AG08396 (cell line): ENCODE measurements at regions not wholly inside any gene's neighbourhood (a gene's known extent, or its start where the extent isn't known, plus 50 kb on each side); places are given as distances from the start of the nearest gene placed in this dataset.
A peak's percentile ranks its signal among the peaks of the same experiment; 100 is the strongest.

Experiments used
- DNase-seq: peaks from one replicate; pipeline ENCODE4 v3.0.0; 2012; ENCODE audit warnings: low spot score, mixed read lengths

- DNase-seq: no peak
These were observed 157.6 kb upstream of the VASH1 start for GRCh38 chr14:76603713-76604112.

DNA sequence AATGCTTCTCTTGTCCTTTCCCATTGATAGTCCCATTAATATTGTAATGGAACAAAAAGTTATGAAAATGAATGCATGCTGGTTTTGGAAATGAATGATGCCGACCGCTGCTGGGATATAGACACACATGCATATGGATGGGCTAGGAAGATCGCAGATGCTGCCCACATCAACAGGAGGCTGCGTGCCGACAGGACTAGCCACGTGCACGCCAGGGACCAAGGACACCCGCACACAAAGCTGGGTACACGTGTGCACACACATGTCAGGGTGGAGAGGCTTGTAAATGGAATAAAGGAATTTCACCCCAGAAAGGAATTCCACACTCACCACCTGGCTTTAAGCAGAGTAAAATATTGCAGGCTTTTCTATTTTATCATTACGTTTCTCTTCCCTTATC, 153.8 kb upstream of the VASH1 start:
- DNase-seq: no peak

- no peak for DNase-seq
These were observed 148.6 kb upstream of the VASH1 start for GRCh38 chr14:76612654-76613053.

GRCh38 chr14:76613616-76614015, 147.7 kb upstream of the VASH1 start:
- no peak for DNase-seq

GRCh38 chr14:76615331-76615730, 145.9 kb upstream of the VASH1 start:
- DNase-seq: no peak

- DNase-seq: no peak
These were observed 143.8 kb upstream of the VASH1 start for GRCh38 chr14:76617440-76617839.

DNA sequence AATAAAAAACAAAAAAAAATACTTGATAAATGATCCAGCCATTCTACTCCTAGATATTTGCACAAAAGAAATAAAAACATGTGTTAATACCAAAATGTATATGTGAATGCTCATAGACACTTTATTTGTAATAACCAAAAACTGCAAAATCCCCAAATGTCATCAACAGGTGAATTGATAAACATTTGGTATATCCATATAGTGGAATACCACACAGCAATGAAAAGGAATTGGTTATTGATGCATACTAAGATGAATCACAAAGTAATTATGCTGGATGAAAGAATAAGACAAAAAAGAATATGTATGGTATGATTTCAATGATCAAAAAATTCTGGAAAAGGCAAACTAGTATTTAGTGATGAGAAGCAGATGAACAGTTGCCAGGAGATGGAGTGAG, 124.7 kb upstream of the VASH1 start:
- no peak for DNase-seq

DNA sequence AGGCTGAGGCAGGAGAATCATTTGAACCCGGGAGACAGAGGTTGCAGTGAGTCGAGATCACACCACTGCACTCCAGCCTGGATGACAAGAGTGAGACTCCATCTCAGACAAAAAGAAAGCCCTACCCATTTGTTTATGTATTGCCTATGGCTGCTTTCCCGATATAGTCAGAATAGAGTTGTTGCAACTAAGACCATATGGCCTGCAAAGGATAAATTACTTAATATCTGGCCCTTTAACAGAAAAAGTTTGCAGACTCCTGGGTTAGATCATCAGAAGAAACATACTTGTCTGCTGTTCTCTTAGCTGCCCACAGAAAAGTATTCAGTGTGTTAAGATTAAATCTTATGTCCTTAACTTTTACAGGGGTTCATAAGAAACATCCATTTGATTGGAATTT, 122.4 kb upstream of the VASH1 start:
- no peak for DNase-seq

DNA sequence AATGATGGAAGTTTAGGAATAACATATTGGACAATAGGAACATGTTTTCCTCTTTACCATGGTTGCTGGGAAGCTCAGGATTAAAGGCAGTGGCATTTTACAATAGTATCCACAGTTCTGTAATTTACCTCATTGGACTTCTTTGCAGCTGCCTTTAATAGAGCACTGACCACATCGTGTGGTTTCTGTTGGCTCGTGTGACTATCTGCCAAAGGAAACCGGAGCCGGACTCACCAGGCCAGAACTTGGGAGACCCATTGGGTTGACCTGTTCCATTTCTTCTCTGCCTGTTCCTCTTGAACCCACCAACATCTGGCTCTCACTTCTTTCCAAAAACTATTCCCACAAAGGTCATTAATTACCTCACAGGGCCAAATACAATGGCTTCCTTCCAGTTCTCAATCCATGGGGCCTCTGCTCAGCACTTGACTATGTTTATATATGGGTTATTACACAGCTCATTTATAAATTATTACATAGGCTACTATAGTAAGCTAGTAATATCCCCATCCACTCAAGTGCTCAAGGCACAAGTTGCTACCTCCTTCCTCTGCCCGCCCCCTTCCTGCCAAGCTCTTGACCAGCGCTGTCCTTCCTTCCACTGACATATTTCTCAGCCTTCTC, 121.5 kb upstream of the VASH1 start:
- DNase-seq: no peak

DNA sequence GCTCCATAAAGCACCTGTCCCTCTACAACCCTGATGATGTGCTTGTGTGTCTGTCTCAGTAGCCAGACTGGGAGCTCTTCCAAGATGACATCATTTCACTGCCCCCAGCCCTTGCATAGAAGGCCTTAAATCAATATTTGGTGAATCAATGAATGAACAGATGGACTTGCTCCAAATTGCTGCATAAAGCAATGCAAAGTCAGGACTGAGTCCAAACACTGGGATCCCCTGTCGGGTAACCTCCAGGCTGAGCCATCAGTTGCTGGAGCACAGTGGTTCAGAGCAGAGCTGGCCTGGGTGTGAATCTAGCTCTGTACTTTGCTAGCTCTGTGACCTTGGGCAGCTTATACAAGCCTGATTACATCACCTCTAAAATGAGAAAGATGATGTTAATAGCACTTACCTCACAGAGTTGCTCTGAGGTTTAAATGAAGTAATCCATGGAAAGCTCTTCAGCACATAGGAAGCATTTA, 120.3 kb upstream of the VASH1 start:
- DNase-seq: no peak

DNA sequence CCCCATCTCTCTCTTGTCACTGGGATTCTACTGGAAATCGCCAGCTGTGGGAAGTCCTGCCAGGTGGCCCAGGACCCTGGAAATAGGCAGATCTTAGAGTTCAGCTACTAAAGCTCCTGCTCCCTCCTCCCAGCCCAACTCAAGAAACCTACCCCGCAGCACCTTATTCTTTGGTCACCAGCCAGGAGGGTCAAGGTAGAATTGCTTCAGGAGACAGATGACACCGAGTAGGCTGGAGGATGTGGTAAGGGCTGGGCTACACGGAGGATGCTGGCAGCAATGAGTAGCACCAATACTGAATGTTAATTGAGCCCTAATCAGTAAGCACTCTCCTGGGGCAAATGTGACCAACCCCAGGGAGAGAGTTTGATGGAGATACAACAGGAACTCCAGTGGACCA, 119.7 kb upstream of the VASH1 start:
- DNase-seq: no peak

GRCh38 chr14:76643887-76644286, 117.4 kb upstream of the VASH1 start:
- no peak for DNase-seq

GRCh38 chr14:76644855-76645518, 116.3 kb upstream of the VASH1 start:
- DNase-seq: peak; percentile 44

- peak; percentile 60 for DNase-seq
These were observed 113.5 kb upstream of the VASH1 start for GRCh38 chr14:76647697-76648298.

GRCh38 chr14:76651410-76652055, 109.7 kb upstream of the VASH1 start:
- DNase-seq: no peak

DNA sequence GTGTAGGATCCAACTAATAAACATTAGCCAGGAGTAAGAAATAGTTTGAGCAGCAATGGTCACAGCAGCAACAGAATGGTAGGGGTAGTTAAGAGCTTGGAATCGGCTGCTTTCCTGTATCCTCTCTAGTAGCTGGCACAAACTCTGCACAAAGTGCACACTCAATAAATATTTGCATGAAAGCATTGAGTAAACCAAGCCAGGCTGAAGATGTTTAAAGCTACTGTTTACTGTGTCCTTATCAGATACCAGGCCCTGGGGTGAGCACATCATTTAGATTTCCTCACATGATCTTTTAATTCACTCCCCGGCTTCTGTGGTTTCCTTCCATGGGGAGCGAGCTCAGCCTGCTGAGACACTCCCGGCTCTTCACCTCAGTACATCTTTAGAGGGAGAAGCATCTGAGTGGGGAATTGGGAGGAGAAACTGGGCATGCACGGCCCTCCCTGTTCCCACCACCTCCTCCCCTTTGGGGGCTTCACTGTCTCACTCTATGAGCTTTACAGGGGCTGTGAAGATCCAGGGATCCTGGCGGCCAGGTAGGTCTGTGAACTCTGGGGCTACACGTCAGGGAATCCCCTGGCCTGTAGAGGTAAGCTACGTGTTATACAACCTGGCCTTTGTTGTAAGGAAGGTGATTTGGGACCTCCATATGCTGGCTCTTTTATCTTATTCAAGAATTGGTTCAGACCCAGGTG, 107.2 kb upstream of the VASH1 start:
- DNase-seq: no peak

DNA sequence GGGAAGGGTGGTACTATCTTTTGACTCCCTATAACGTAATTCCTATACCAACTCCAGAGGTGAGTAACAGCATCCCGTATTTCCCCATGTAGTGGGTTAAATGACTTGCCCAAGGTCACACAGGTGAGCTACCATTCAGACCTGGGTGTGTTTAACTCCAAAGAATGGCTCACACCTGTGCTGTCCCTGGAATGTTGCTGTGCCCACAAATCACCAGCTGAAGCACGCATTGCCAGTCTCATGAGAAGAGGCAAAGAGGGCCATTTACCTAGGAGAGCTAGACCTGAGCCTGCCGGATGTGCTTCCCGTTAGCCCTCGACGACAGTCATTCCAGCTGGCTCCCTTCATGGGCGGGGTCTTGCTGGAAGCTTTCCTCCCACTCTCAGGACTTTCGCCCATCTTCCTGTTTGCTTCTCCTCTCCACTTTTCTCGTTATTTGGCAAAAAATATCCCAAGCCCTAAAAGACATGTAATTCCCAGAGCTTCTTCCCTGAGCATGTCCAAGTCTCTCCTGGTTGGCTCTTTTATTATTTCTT, 106.6 kb upstream of the VASH1 start:
- DNase-seq: no peak

- no peak for DNase-seq
These were observed 105.9 kb upstream of the VASH1 start for GRCh38 chr14:76655331-76655730.

DNA sequence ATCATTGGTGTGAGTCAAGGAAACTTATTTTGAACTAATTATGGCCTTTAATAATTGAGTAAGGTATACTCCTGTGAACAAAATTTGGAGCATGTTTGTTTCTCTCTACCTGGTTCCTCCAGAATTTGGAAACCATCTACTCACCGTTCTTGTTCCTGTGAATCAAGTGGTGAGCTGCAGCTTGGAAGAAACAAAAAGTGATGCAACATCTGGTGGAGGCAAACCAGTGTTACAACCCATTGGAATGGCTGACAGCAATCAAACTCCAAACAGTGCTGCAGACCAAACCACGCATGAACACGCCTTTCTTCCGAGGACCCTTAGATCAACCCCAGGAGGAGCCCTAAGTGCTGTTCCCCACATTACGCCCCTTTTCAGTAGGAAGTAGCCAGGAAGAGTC, 104.7 kb upstream of the VASH1 start:
- DNase-seq: no peak

DNA sequence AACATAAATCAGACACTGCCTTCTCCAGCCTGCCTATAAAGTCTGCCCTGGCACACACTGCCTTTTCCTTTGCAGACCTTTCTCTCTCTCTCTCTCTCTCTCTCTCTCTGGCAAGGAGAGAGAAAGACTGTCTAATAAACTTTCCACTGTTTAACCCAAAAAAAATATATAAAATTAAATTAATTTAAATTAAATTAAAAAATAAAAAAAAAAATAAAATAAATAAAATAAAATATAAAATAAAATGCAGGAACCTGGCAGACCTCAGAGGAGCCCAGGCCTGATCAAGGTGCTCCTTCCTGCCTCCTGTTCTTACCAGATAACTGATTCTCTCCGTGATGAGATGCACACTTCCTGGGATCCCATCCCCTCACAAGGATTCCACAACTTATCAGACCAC, 103.9 kb upstream of the VASH1 start:
- DNase-seq: no peak

GRCh38 chr14:76657846-76658245, 103.4 kb upstream of the VASH1 start:
- no peak for DNase-seq

DNA sequence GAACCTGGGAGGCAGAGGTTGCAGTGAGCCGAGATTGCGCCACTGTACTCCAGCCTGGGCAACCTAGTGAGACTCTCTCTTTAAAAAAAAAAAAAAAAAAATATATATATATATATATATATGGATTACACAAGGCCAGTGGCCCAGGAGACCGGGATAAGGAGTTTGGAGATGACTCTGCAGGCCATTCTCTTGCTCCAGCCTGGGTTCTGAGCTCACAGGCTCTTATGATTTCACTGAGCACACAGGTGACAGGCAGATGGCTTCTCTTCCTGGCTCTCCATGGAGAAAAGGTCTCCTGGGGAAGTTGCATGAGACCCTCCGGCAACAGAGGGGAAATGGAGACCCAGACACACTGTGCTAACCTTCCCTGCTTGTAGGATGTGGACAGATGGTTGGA, 98.7 kb upstream of the VASH1 start:
- no peak for DNase-seq
